Liver (tissue), 3 donors: ENCODE measurements at regions not wholly inside any gene's neighbourhood (a gene's known extent, or its start where the extent isn't known, plus 50 kb on each side); places are given as distances from the start of the nearest gene placed in this dataset.
A peak's percentile ranks its signal among the peaks of the same experiment; 100 is the strongest.

Experiments used
- FOXA1 ChIP-seq: IDR thresholded peaks from 2 replicates; pipeline ENCODE4 v1.6.1; 2016; ENCODE audit warnings: antibody characterized with exemption
- RAD21 ChIP-seq, 2 donors: IDR thresholded peaks; 2 replicates each; pipeline ENCODE4 v1.6.1; 2016; ENCODE audit warnings: antibody characterized with exemption in 2 of 2, mild to moderate bottlenecking in 2 of 2
- TF ChIP-seq, protein P1 (sequence below): fragments of 150-350 bp; IDR thresholded peaks from 2 replicates; pipeline ENCODE4 v1.5.1; 2017; ENCODE audit warnings: improper control_type of control experiment, low read depth, low read length; ENCODE audit not compliant: missing input control
- donor health status: healthy.
- donor health status: healthy.

DNA sequence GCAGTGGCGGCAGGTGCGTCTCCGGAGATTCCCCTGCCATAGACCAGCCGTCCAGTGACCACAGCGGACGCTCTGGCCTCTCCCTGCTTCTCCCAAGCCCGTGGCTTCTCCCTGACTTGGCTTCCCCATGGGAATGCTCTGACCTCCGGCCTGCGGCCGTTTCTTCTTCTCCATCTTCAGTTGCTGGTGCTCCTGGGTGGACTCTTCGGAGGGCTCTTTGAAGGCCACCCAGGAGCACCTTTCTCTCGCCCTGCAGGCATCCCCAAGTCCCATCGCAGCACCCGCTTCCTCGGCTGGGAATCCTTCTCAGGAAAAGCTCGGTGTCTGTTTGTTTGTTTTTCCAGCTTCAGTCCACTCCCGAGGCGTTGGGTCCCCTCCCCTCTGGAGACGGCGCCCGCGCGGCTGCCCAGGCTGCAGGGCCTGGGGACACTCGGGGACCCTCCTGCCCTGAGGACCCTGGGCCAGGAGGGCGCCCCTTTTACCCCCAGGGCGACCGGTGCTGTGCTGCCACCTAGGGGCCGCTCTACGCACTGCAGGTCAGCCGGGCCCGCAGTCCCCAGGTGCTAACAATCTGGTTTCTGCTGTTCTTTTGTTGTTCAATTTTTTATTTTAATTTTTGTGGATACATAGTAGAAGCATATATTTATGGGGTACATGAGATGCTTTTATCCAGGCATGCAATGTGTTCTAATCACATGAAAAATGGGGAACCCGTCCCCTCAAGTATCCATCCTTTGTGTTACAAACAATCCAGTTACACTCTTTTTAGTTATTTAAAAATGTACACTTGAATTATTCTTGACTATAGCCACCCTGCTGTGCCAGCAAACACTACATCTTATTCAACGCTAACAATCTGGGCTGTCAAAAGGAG is 197.9 kb upstream of the ADAMTS16 start:
- TF ChIP-seq, protein P1, sequence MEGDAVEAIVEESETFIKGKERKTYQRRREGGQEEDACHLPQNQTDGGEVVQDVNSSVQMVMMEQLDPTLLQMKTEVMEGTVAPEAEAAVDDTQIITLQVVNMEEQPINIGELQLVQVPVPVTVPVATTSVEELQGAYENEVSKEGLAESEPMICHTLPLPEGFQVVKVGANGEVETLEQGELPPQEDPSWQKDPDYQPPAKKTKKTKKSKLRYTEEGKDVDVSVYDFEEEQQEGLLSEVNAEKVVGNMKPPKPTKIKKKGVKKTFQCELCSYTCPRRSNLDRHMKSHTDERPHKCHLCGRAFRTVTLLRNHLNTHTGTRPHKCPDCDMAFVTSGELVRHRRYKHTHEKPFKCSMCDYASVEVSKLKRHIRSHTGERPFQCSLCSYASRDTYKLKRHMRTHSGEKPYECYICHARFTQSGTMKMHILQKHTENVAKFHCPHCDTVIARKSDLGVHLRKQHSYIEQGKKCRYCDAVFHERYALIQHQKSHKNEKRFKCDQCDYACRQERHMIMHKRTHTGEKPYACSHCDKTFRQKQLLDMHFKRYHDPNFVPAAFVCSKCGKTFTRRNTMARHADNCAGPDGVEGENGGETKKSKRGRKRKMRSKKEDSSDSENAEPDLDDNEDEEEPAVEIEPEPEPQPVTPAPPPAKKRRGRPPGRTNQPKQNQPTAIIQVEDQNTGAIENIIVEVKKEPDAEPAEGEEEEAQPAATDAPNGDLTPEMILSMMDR: peak; percentile 69
- TF ChIP-seq RAD21 (IDR thresholded peaks at IDR 0.05) (peak; percentile 46 to 61), FOXA1 (no peak)
